Duodenal mucosa (tissue), 2 donors: ENCODE measurements at regions not wholly inside any gene's neighbourhood (a gene's known extent, or its start where the extent isn't known, plus 50 kb on each side); places are given as distances from the start of the nearest gene placed in this dataset.

ENCODE experiments used
- H3K27ac ChIP-seq: one replicate; pipeline ENCODE4 v1.7.0; 2013; ENCODE audit warnings: low read depth, low read length
- H3K27me3 ChIP-seq, 2 donors: one replicate each; pipeline ENCODE4 v1.7.0; 2013; ENCODE audit warnings: low read length in 2 of 2, control low read depth in 1 of 2; ENCODE audit not compliant: insufficient read depth in 2 of 2, control insufficient read depth in 1 of 2
- H3K36me3 ChIP-seq, 2 donors: one replicate each; pipeline ENCODE4 v1.7.0; 2013; ENCODE audit warnings: low read length in 2 of 2, control low read depth in 1 of 2; ENCODE audit not compliant: insufficient read depth in 2 of 2, control insufficient read depth in 1 of 2
- H3K4me1 ChIP-seq, 2 donors: one replicate each; pipeline ENCODE4 v1.7.0; 2013; ENCODE audit warnings: low read length in 2 of 2, control low read depth in 1 of 2; ENCODE audit not compliant: insufficient read depth in 2 of 2, control insufficient read depth in 1 of 2
- H3K4me3 ChIP-seq, 2 donors: one replicate each; pipeline ENCODE4 v1.7.0; 2013; ENCODE audit warnings: low read length in 2 of 2, low read depth in 1 of 2
- H3K9ac ChIP-seq, 2 donors: one replicate each; pipeline ENCODE4 v1.7.0; 2013; ENCODE audit warnings: low read length in 2 of 2, low read depth in 1 of 2
- H3K9me3 ChIP-seq, 2 donors: one replicate each; pipeline ENCODE4 v1.7.0; 2013; ENCODE audit warnings: low read length in 2 of 2, control low read depth in 1 of 2; ENCODE audit not compliant: control insufficient read depth in 1 of 2

- peaks cover 5 to 23% of the 10 kb centered on the region in 2 donors for H3K4me1 ChIP-seq
- no peaks in the 10 kb centered on the region for H3K9me3 ChIP-seq
Measured at GRCh38 chr10:94065787-94066186, 72.1 kb downstream of the PLCE1 start.

DNA sequence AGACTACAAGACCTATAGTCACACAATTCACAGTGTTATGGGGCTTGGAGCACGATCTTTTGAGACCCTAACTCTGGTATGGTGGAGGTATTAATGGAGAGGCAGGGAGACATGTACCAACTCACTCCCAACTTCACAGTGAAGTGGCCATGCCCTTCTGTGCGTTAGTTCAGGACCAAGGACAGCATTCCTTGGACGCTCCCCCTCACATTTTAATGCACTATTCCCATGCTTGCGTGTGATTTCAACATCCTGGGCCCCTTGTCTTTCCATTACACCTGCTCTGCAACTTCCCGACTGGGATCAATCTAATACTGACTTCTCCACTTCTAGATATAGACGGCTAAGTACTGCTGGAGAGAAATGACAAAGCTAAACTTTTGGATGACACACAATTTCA is 72.7 kb downstream of the PLCE1 start:
- H3K9me3 ChIP-seq: no peaks in the 10 kb centered on the region
- H3K27me3 ChIP-seq: no peaks in the 10 kb centered on the region
- H3K4me3 ChIP-seq: no peak overlapping the region
- no peak overlapping the region for H3K9ac ChIP-seq
- peaks cover 0 to 4% of the 10 kb centered on the region in 2 donors for H3K36me3 ChIP-seq
- peaks cover 5 to 23% of the 10 kb centered on the region in 2 donors for H3K4me1 ChIP-seq
- no peak overlapping the region for H3K27ac ChIP-seq

More at GRCh38 chr10:94065787-94066186, 72.1 kb downstream of the PLCE1 start:
- no peak overlapping the region for H3K27ac ChIP-seq
- no peaks in the 10 kb centered on the region for H3K27me3 ChIP-seq
- no peak overlapping the region for H3K9ac ChIP-seq
- no peak overlapping the region for H3K4me3 ChIP-seq
- H3K36me3 ChIP-seq: peaks cover 0 to under 1% of the 10 kb centered on the region in 2 donors

DNA sequence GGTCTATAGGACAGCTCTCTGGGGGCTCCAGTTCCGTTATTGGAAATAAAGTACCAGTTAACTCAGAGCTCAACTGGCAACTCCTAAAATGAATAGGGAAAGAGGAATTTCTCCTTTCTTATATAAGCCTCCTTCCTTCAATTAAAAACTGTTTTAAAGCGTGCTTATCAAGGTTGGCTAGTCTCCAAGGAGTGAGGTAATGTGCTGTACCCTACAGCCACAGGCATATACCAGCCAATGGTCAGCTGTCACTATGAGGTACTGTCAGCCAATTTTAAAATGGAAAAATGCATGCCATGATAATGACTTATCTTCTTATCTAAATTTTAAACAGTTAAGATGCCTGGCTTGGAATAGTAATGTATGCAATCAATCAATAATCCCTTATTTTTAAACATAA is 76.2 kb downstream of the PLCE1 start:
- H3K9me3 ChIP-seq: no peaks in the 10 kb centered on the region
- no peak overlapping the region for H3K27ac ChIP-seq
- H3K4me3 ChIP-seq: no peak overlapping the region
- H3K36me3 ChIP-seq: peaks cover 0 to 4% of the 10 kb centered on the region in 2 donors
- H3K4me1 ChIP-seq: peaks cover 5 to 19% of the 10 kb centered on the region in 2 donors
- H3K9ac ChIP-seq: no peak overlapping the region
- H3K27me3 ChIP-seq: no peaks in the 10 kb centered on the region

DNA sequence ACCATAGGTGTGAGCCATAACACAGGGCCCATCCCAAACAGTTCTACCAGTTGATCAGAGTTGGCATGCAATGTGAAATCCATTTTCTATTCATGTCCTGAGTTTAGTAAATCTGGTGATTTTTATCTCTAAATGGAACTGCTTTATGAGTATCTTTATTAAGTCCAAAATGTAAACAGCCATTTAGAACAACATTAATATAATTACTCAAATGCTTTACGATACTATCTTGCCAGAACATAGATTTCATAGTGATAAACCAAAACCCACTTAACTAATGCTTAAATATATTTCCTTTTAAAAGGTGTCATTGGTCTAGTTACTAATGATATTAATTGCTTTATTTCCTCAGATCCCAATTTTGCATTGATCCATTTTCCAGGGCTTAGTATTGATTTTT is 80.7 kb downstream of the PLCE1 start:
- no peak overlapping the region for H3K9ac ChIP-seq
- no peak overlapping the region for H3K4me3 ChIP-seq
- H3K27me3 ChIP-seq: no peaks in the 10 kb centered on the region
- no peaks in the 10 kb centered on the region for H3K9me3 ChIP-seq
- H3K27ac ChIP-seq: no peak overlapping the region
- peaks cover 0 to 14% of the 10 kb centered on the region in 2 donors for H3K4me1 ChIP-seq
- peaks cover 0 to 4% of the 10 kb centered on the region in 2 donors for H3K36me3 ChIP-seq

GRCh38 chr10:94075506-94075905 is 81.8 kb downstream of the PLCE1 start:
- Histone ChIP-seq H3K9ac (no peak overlapping the region), H3K4me3 (no peak overlapping the region), H3K4me1 (peaks cover 0 to 8% of the 10 kb centered on the region in 2 donors), H3K27ac (no peak overlapping the region), H3K36me3 (peaks cover 0 to 4% of the 10 kb centered on the region in 2 donors), H3K9me3 (no peaks in the 10 kb centered on the region), H3K27me3 (no peaks in the 10 kb centered on the region)

GRCh38 chr10:94076325-94076841 is 82.7 kb downstream of the PLCE1 start:
- H3K9ac ChIP-seq: no peak overlapping the region
- H3K27ac ChIP-seq: no peak overlapping the region
- no peaks in the 10 kb centered on the region for H3K36me3 ChIP-seq
- H3K27me3 ChIP-seq: no peaks in the 10 kb centered on the region
- H3K4me1 ChIP-seq: peaks cover 0 to 8% of the 10 kb centered on the region in 2 donors
- peaks cover 0 to 4% of the 10 kb centered on the region in 2 donors for H3K9me3 ChIP-seq
- no peak overlapping the region for H3K4me3 ChIP-seq

DNA sequence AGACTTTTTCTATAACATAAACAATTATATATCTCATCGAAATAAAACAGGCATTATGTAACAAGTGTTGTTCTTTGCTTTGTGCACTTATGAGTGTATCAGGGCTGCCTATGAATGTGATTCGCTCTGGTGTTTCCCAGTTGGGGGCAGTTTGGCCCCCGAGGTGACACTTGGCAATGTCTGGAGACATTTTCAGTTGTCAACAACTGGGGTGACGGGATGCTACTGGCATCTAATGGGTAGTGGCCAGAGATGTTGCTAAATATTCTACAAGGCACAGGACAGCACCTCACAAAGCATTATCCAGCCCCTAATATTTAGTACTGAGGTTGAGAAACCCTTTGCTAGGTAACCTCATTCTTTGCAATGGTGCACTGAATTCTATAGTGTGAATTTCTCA is 83.3 kb downstream of the PLCE1 start:
- H3K9me3 ChIP-seq: peaks cover 0 to 7% of the 10 kb centered on the region in 2 donors
- H3K36me3 ChIP-seq: no peaks in the 10 kb centered on the region
- no peak overlapping the region for H3K27ac ChIP-seq
- H3K4me1 ChIP-seq: peaks cover 0 to 8% of the 10 kb centered on the region in 2 donors
- no peak overlapping the region for H3K9ac ChIP-seq
- no peaks in the 10 kb centered on the region for H3K27me3 ChIP-seq
- no peak overlapping the region for H3K4me3 ChIP-seq

DNA sequence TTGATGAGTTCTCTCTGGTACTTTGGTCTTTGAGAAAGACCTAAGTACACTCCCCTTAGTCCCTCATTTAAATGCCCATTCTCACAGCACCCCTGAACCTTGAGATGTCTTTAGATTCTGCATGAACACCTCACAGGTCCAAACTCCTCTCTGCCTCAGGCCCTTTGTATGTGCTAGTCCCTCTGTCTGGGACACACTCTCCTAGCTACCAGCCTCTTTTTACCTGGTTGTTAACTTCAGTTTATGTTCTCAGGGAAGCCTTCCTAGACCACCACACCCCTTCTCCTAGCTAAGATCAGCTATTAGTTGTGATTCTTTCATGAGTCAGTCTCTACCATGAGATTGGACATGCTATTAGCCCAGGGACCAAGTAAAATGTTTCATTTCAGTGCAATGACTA is 86.4 kb downstream of the PLCE1 start:
- Histone ChIP-seq H3K27ac (no peak overlapping the region), H3K4me3 (no peak overlapping the region)

GRCh38 chr10:94083662-94084265 is 90.0 kb downstream of the PLCE1 start:
- Histone ChIP-seq H3K4me3 (no peak overlapping the region), H3K9ac (no peak overlapping the region), H3K9me3 (peaks cover 0 to 7% of the 10 kb centered on the region in 2 donors), H3K36me3 (no peaks in the 10 kb centered on the region), H3K4me1 (peaks cover 0 to 5% of the 10 kb centered on the region in 2 donors), H3K27ac (no peak overlapping the region), H3K27me3 (no peaks in the 10 kb centered on the region)

More for the DNA sequence above, 86.4 kb downstream of the PLCE1 start:
- Histone ChIP-seq H3K9me3 (peaks cover 0 to 7% of the 10 kb centered on the region in 2 donors), H3K36me3 (no peaks in the 10 kb centered on the region), H3K9ac (no peak overlapping the region), H3K27me3 (no peaks in the 10 kb centered on the region), H3K4me1 (peaks cover 5 to 8% of the 10 kb centered on the region in 2 donors)

DNA sequence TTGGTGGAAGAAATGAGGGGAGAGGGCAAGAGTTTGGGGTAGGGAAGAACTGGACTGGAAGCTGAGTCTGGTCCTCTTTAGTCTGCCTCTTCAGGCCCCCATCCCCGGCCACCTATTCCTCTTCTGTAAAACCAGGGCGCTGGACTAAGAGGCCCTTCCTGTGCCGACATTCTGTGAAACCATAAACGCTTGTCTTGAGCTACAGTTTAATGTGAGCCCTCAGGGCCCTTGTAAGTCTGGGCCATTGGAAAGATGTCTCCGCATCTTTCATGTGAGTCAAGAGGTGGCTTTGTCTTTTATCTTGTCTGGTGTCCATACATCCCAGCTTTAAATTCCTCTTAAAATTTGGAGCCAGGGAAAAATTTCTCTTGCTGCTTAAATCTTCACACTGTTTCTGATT is 90.6 kb downstream of the PLCE1 start:
- Histone ChIP-seq H3K9me3 (peaks cover 0 to 7% of the 10 kb centered on the region in 2 donors), H3K4me3 (no peak overlapping the region), H3K27me3 (no peaks in the 10 kb centered on the region), H3K27ac (no peak overlapping the region), H3K4me1 (peaks cover 0 to 5% of the 10 kb centered on the region in 2 donors), H3K36me3 (no peaks in the 10 kb centered on the region), H3K9ac (no peak overlapping the region)
